ENCODE measurements at regions not wholly inside any gene's neighbourhood (a gene's known extent, or its start where the extent isn't known, plus 50 kb on each side); places are given as distances from the start of the nearest gene placed in this dataset.

- no peak for DNase-seq
- in situ Hi-C loops (cut with HindIII; ENCODE audit: low pct_ligation_motif_present, low sequenced_read_pairs), result no loop called here
- H3K36me3 ChIP-seq (replicated peaks), result no peaks in the 10 kb centered on the region
- H3K27me3 ChIP-seq (replicated peaks), result no peaks in the 10 kb centered on the region
- TF ChIP-seq CTCF (IDR thresholded peaks at IDR 0.05; ENCODE audit: low read depth, low read length, missing control alignments), result no peak
- no peak overlapping the region for H3K4me3 ChIP-seq (ENCODE audit: low read depth, low read length)
- H3K27ac ChIP-seq, result no peak overlapping the region
Observed at GRCh38 chr20:20796766-20797440, 84.5 kb upstream of the RALGAPA2 start.

GRCh38 chr20:20795721-20796120 lies 83.3 kb upstream of the RALGAPA2 start:
- TF ChIP-seq CTCF (IDR thresholded peaks at IDR 0.05; ENCODE audit: low read depth, low read length, missing control alignments), result no peak
- no peak for DNase-seq
- Histone ChIP-seq H3K27me3 (replicated peaks) (no peaks in the 10 kb centered on the region), H3K36me3 (replicated peaks) (no peaks in the 10 kb centered on the region), H3K27ac (no peak overlapping the region), H3K4me3 (ENCODE audit: low read depth, low read length) (no peak overlapping the region)
- in situ Hi-C loops (cut with HindIII; ENCODE audit: low pct_ligation_motif_present, low sequenced_read_pairs), result no loop called here

GRCh38 chr20:20795119-20795518 lies 82.7 kb upstream of the RALGAPA2 start:
- no peak for DNase-seq
- H3K4me3 ChIP-seq (ENCODE audit: low read depth, low read length), result no peak overlapping the region
- TF ChIP-seq CTCF (IDR thresholded peaks at IDR 0.05; ENCODE audit: low read depth, low read length, missing control alignments), result no peak
- no peaks in the 10 kb centered on the region for H3K36me3 ChIP-seq (replicated peaks)
- in situ Hi-C loops (cut with HindIII; ENCODE audit: low pct_ligation_motif_present, low sequenced_read_pairs), result no loop called here
- H3K27ac ChIP-seq, result no peak overlapping the region
- H3K27me3 ChIP-seq (replicated peaks), result no peaks in the 10 kb centered on the region

DNA sequence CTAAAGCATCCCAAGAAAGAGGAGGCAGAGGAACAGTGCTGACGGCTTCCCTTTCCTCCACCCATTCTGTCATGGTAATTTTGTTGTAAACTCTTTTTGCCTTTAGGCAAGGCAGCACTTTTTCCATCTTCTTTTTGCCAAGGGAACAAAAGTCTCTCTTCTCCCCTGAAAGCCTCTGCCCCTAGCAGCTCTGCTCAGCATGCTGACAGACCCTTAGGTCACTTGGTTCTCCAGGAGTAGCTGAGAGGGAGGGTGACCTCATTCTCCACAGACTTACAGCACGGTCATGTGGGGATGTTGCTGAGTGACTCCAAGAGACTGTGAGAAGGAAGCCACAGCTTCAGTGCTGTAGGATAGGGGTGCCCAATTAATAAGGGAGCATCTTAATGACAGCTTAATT lies 81.1 kb upstream of the RALGAPA2 start:
- H3K36me3 ChIP-seq (replicated peaks), result no peaks in the 10 kb centered on the region
- H3K4me3 ChIP-seq (ENCODE audit: low read depth, low read length), result no peak overlapping the region
- no peaks in the 10 kb centered on the region for H3K27me3 ChIP-seq (replicated peaks)
- no peak for TF ChIP-seq CTCF (IDR thresholded peaks at IDR 0.05; ENCODE audit: low read depth, low read length, missing control alignments)
- in situ Hi-C loops (cut with HindIII; ENCODE audit: low pct_ligation_motif_present, low sequenced_read_pairs), result no loop called here
- H3K27ac ChIP-seq, result no peak overlapping the region
- no peak for DNase-seq

DNA sequence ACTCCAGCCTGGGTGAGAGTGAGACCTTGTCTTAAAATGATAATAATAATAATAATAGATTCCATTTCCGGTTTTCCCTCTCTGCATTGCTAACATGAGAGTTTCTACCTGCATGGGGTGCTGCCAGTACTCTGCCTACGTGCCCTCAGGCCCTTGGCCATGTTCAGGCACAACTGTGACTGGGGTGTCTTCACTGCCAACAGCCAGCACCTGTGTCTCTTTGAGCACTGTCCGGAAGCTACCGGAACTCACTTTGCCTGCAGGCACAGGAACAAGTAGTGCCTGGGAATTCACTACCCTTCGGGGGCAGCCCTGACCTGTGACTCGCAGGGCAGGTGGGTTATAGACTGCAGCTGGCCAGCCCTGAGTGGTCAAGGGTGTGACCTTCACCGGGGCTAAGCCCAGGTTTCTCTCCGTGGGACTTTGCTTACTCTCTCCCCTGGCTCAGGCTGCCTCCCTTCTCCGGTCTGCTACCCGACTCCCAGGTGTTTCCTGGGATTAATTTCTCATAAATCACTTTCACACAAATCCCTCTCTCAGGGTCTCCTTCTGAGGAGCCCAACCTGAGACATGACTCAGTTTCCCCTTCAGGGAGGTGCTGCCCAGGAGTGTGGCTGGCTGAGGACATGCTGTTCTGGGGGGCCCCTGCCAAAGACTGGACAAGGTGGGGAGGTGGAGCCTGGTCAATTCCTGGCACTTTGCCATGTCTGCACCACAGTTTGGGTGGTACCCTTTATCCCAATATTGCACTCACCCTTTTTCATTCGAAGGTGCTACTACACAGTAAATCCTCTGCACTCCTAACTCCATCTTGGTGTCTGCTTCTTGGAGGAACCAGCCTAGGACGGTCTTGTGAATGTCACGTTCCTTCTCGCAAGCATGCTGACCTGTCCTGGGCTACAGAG lies 79.5 kb upstream of the RALGAPA2 start:
- Histone ChIP-seq H3K27me3 (replicated peaks) (no peaks in the 10 kb centered on the region), H3K4me3 (ENCODE audit: low read depth, low read length) (no peak overlapping the region), H3K36me3 (replicated peaks) (no peaks in the 10 kb centered on the region), H3K27ac (no peak overlapping the region)
- in situ Hi-C loops (cut with HindIII; ENCODE audit: low pct_ligation_motif_present, low sequenced_read_pairs), result no loop called here
- no peak for TF ChIP-seq CTCF (IDR thresholded peaks at IDR 0.05; ENCODE audit: low read depth, low read length, missing control alignments)
- DNase-seq, result no peak

Data from brain microvascular endothelial cell (primary cell).